NCI-H2171 treated with DMSO at 0.1 percent for 48 hours (cell line): ENCODE measurements at regions not wholly inside any gene's neighbourhood (a gene's known extent, or its start where the extent isn't known, plus 50 kb on each side); places are given as distances from the start of the nearest gene placed in this dataset.

Source experiments
- DNase-seq: peaks from one replicate; lab custom pipeline; 2025; lab: John Stamatoyannopoulos, UW

- no peak for DNase-seq
These were observed 282.6 kb upstream of the DPYD start for GRCh38 chr1:98203466-98203865.

DNA sequence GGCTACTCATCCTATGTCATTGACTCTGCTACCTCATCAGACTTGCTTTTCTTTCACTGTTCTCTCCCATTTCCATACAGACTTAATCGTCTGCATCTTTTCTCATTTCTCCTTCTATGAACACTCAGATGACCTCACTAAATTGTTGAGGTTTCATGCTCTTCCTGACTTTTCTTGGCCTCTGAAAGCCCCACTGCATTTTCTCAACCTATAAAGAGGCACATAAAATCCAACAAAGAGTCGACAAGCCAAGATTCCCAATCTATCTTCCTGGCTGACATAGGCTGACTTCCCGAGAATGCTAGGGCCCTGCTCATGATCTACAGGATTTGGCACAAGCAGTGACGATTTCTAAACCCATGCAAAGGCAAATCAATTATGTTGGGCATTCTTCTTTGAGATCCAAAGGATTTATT is 280.8 kb upstream of the DPYD start:
- no peak for DNase-seq

DNA sequence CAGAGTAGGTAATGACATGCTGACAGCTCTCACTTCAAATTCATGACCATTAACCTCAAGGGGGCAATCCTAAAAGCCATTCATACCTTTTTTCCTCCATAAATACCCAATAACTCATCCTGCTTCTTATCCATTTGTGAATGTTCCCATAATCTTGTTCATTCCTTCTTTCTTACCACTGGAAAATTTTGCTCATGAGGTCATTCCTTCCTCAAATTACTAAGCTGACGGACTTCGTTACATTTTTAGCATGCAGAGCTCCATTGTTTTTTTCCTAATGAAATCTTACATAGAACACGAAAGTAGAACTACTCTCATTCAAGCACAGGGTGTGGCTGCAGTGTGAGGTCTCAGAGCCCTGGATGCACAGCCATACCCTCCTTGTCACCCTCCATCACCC is 276.5 kb upstream of the DPYD start:
- DNase-seq = no peak

GRCh38 chr1:98196012-98196411 is 275.2 kb upstream of the DPYD start:
- DNase-seq = no peak

DNA sequence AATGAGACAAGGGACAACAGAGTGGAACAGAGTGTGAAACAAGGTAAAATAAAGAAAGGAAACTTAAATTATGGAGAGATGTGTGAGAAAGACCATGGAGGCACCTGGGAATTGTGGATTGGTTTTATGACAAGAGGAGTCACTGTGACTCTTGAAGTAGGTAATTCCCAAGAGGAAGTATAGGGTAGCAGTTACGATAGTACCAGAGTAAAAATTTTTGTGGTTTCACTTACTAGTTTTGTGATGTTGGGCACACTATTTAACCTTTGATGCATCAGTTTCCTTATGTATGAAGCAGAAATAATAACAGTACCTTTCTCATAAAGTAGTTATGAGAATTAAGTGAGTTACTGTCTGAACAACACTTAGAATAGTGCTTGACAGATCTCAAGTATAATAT is 267.9 kb upstream of the DPYD start:
- no peak for DNase-seq

- no peak for DNase-seq
These were observed 264.0 kb upstream of the DPYD start for GRCh38 chr1:98184856-98185255.

GRCh38 chr1:98181036-98181764 is 260.4 kb upstream of the DPYD start:
- no peak for DNase-seq

DNA sequence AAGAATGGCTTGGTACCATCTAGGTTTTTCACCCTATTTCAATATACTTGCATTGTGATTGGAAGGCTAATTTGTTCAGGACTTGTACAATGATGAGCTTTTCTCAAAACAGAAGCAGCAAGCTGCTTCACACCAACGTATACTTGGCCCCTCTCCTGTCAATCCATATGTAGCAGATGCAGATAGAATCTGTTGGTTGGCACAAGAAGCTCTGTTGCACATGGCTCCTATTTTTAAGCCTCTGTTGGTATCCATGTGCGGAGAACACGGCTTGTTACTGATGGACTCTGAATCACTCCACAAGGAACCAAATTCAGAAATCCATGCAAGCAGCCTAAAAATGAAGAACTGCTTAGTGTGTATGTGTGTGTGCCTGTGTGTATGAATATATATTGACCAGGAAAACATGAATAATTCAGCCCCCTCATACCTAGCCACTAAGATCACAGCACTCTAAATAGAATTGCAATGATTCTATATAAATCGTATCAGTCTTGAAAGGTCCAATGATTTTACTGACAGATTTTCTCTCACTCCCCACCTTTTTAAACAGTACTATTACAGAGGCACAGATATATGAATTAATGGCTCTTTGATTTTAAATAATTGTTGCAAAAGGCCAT is 258.4 kb upstream of the DPYD start:
- no peak for DNase-seq

DNA sequence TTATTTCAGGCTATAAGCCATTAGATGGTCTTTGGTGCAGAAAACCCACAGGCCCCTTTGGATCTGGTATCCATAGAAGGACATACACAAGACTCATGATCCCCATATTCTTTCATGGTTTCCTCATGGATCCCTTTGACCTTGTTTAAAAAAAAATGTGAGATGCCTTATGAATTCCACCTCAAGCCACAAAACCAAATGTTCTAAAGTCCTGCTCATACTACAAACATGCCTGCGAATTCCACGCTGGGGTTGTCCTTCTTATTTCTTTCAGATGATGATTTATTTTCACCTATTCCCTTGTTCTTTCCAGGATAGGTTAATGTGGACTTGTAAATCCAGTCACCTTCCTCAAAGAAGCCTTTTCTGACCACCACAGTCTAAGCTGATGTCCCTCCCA is 256.9 kb upstream of the DPYD start:
- no peak for DNase-seq

DNA sequence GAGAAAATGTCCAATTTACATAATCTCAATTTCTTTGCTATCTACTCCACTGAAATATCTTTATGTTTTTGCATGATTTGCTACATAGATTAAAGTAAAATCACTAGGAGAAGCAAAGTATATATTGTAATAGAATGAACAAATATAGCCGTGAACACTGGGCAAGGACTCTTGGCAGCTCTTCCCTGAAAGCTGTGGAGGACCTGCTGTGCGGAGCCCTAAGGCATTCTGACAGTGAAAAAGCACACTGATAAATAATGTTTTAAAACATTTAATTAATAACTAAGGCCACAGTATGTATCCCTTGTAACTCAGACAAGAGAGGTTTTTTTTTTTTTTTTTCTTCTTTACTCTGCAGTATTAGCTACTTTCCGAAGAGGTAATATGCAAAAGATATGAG is 256.1 kb upstream of the DPYD start:
- DNase-seq = no peak

GRCh38 chr1:98176414-98176813 is 255.6 kb upstream of the DPYD start:
- DNase-seq = no peak

GRCh38 chr1:98172578-98172977 is 251.7 kb upstream of the DPYD start:
- no peak for DNase-seq

- no peak for DNase-seq
These were observed 251.2 kb upstream of the DPYD start for GRCh38 chr1:98172022-98172421.

GRCh38 chr1:98164509-98164908 is 243.7 kb upstream of the DPYD start:
- no peak for DNase-seq

DNA sequence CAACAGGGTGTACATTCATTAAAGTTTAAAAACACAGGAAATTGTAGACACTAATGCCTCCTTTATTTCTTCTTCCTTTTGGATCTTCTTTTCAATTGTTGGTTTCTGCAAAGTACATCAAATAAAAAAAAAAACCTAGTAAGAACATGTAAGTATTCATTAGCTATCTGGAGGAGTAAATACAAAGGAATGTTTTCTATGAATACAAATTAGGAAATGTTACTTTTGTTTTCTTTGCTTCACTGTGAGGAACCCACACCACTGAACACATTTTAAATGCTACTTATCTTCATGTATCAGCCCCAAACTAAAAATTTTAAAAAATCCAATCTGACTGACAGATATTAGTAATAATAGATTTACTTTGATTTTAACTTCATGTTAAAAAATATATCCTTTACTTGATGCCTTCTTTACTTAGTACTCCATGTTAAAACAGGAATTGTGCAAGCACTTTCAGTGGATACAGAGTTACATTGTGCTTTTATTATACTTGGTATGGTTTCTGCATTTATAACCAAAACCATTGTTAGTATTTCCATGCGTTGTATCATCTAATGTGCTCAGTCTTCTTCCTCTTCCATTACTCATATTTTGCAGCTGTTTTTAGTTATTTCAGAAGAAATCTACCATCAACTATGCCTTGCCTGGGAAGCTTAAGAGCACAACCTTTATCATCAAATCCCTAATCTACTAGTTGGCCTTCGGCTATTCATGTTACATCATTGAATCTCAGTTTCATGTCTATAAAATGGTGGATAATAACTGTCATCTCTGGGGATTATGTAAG is 236.9 kb upstream of the DPYD start:
- no peak for DNase-seq

- no peak for DNase-seq
These were observed 226.4 kb upstream of the DPYD start for GRCh38 chr1:98147280-98147679.

DNA sequence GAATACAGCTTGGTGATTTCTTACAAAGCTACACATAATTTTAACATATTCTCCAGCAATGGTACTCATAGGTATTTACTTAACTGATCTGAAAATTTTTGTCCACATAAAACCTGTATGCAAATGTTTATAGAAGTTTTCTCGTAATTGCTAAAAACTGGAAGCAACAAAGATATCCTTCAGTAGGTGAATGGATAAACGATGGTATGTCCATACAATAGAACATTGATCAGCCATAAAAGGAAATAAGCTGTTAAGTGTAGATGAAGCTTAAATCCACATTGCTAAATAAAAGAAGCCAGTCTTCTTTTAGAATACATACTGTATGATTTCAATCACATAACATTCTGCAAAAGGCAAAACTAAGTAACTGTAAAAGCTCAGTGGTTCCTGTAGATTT is 224.8 kb upstream of the DPYD start:
- no peak for DNase-seq

DNA sequence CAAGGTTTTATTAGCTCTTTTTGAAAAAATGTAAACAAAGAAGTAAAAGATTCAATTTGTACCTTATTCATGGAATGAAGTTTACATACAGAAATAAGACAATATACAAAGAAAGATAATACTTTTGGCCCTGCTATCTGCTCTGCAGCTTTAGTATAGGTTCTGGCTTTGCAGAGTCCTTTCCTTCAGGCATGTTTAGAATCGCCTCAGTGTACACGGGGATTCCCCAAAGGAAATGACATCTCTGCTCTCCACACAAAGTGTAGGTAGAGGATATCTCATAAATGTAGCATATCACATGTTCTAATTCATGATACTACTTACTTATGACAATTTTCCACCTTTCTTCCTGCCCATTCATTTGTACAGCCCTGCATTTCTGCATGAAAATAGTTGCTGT is 222.6 kb upstream of the DPYD start:
- no peak for DNase-seq

DNA sequence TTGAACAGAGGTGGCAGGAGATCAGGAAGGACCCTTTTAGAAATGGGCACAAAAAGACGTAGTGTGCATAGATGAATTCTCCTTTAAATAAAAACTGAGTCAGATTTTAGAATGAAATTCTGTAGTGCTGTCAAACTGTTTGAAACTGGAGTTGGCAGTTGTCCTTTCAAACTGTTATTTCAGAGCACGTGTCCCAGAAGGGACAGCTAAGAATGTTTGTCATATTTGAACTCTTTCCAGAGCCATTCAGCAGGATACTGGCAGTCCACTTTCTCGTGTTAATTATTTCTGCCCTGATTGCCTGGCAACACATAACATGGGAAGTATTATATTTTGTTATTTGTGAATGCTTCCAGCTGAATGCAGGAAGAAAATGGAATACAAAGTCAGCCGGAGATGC is 212.3 kb upstream of the DPYD start:
- no peak for DNase-seq

DNA sequence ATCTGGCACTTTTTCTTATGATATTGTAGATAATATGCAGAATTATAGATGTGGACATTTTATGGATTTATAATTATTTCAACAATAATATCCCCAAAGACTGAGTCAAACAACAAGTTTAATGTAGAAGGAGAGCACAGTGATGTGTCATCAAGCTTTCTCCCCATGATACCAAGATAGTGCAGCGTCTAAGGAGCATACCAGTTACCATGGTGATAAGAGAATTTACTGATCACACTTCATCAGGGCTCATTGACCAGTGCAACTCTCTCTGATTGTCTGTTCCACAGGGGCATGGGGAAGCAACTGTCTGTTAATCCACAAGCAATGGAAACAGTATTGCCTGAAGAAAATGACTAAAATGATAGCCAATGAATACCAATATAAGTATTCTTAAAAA is 209.6 kb upstream of the DPYD start:
- no peak for DNase-seq

DNA sequence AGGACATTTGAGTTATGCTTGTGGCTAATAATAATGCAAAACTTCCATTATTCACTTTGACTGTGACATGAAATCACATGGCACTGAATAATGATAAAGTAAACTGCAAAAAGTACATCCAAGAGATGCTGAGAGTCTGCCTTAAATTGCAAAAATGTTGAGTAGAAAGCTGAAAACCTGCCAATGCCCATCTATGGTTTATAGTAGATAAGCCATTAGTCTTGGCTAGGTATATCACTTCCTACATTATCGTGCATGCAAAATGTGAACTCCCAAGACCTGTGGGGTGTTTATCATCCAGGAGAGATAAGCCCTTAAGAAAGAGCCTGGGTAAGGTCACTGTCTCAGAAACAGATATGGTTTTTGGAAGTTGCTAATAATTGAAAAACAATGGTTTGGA is 208.7 kb upstream of the DPYD start:
- no peak for DNase-seq

GRCh38 chr1:98126740-98127139 is 205.9 kb upstream of the DPYD start:
- DNase-seq = no peak

- DNase-seq = no peak
These were observed 200.8 kb upstream of the DPYD start for GRCh38 chr1:98121646-98122045.
